Activated CD4-positive, alpha-beta T cell treated with anti-CD3 and anti-CD28 coated beads, Interleukin-2, amount 10 ng/mL, durations not matched to agents 7 days and 5 days (primary cell): ENCODE measurements at regions not wholly inside any gene's neighbourhood (a gene's known extent, or its start where the extent isn't known, plus 50 kb on each side); places are given as distances from the start of the nearest gene placed in this dataset.

ENCODE experiments used
- CTCF ChIA-PET: fragments of 350-600 bp; sonication (Branson Sonifier 250); formaldehyde crosslinking; loops from one replicate; lab custom pipeline; 2021; ENCODE audit warnings: antibody characterized with exemption; lab: Charles Lee
- POLR2A ChIA-PET: fragments of 350-600 bp; sonication (Branson Sonifier 250); formaldehyde crosslinking; loops from one replicate; lab custom pipeline; 2021; ENCODE audit warnings: antibody characterized with exemption; lab: Charles Lee
- DNase-seq: peaks from one replicate; pipeline ENCODE4 v3.0.0-alpha.2; 2020
- H3K27ac Mint-ChIP-seq: one replicate; pipeline ENCODE4 v1.8.0; 2021; ENCODE audit warnings: mild to moderate bottlenecking, moderate library complexity, mixed read lengths
- H3K27me3 Mint-ChIP-seq: one replicate; pipeline ENCODE4 v1.8.0; 2021; ENCODE audit warnings: mixed read lengths
- H3K36me3 Mint-ChIP-seq: one replicate; pipeline ENCODE4 v1.8.0; 2021; ENCODE audit warnings: low read depth, mixed read lengths
- H3K4me1 Mint-ChIP-seq: one replicate; pipeline ENCODE4 v1.8.0; 2021; ENCODE audit warnings: mixed read lengths
- H3K4me3 Mint-ChIP-seq: one replicate; pipeline ENCODE4 v1.8.0; 2021; ENCODE audit warnings: mild to moderate bottlenecking, moderate library complexity, mixed read lengths
- H3K9me3 Mint-ChIP-seq: one replicate; pipeline ENCODE4 v1.8.0; 2021; ENCODE audit warnings: mixed read lengths

DNA sequence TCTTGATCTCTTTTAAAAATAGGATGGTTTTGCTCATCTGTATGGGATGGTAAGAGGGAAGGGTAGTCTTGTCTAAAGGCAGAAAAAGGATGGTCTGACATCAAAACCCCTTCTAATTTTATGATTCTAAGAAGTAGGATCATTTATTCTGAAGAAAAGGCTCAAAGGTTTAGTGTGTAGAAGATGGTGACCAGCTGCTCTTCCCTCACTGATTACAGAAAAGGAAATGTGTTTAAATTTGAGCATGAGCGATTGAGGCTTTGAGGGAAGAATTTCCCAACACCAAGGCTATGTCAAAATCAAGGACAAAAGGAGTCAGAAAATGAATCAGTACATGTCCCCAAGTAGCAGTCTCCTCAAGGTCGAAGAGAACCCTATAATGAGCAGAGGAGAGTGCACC lies 909.8 kb downstream of the EFNB2 start:
- no peaks in the 10 kb centered on the region for H3K4me1 Mint-ChIP-seq
- no peak overlapping the region for H3K27ac Mint-ChIP-seq
- H3K4me3 Mint-ChIP-seq = no peak overlapping the region
- no peaks in the 10 kb centered on the region for H3K9me3 Mint-ChIP-seq
- POLR2A ChIA-PET = no interaction called here
- H3K27me3 Mint-ChIP-seq = no peaks in the 10 kb centered on the region
- CTCF ChIA-PET = no interaction called here
- H3K36me3 Mint-ChIP-seq = no peaks in the 10 kb centered on the region
- no peak for DNase-seq

DNA sequence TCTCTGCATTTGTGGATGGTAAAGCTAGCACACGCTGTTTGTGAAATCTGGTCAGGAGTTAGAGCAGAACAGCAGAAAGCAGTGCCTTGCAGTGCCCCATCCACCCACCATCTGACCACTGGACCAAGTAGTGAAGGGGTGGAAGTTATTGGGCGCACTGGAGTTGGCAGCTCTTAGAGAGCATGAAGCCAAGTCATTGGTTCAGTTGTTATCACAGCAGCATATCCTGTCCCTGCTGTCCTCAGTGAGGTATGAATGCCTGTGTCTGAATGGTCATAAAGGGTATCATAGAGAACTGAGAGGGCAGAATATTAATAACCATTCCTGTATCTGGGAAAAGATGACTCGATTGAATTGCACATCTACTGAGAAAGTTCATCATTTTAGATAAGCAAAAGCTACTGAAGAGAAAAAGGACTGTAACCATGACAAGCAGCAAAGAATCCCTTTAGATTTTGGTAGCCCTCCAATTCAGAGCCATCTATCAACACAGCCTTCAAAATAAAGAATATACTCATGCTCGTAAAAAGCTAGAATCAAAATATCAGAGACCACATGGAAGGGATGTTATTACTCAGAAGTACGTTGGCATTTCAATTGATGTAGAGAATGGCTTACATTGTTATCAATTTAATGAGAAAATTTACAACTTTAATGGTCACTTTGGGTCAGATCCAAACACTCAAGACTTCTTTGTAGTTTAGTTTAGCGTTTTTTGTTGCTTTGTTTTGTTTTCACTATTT lies 919.0 kb downstream of the EFNB2 start:
- no peak overlapping the region for H3K27ac Mint-ChIP-seq
- CTCF ChIA-PET = no interaction called here
- H3K9me3 Mint-ChIP-seq = no peaks in the 10 kb centered on the region
- H3K36me3 Mint-ChIP-seq = no peaks in the 10 kb centered on the region
- no peaks in the 10 kb centered on the region for H3K27me3 Mint-ChIP-seq
- POLR2A ChIA-PET = no interaction called here
- no peak overlapping the region for H3K4me3 Mint-ChIP-seq
- DNase-seq = no peak
- H3K4me1 Mint-ChIP-seq = no peaks in the 10 kb centered on the region

DNA sequence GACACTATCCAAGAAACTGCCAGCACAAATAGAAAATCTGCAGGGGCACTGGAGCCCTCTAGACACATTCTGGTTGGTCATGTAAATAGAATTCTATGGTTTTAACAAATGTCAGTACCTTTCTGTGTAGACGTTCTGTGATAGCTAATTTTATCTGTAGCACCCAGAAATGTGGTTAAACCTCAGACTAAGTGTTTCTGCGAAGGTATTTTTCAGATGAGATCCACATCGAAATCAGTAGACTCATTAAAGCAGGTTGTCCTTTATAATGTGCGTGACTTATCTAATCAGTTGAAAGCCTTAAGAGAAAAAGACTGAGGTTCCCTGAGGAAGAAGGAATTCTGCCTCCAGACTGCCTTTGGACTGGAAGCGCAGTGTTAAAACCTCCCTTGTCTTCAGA lies 922.9 kb downstream of the EFNB2 start:
- no peaks in the 10 kb centered on the region for H3K4me1 Mint-ChIP-seq
- no peaks in the 10 kb centered on the region for H3K36me3 Mint-ChIP-seq
- H3K27me3 Mint-ChIP-seq = no peaks in the 10 kb centered on the region
- H3K4me3 Mint-ChIP-seq = no peak overlapping the region
- no peak overlapping the region for H3K27ac Mint-ChIP-seq
- DNase-seq = no peak
- ChIA-PET POLR2A (no interaction called here), CTCF (no interaction called here)
- no peaks in the 10 kb centered on the region for H3K9me3 Mint-ChIP-seq

DNA sequence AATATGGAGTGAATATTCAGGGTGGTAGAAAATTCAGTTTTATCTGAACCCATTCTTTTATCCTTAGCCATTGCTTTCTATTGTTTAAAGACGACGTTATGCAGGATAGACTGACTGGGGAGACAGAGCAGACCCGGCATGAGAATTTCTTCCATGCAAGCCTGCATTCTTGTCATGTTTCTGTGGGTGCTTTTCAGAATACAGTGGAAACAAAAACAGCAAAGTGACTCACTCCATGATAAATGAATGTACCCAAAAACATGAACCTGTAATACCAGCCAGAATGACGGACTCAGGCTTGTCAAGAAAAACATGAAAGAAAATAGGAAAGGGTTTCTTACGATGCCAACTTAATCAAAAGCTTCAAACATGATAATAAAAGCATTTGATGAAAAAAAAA lies 924.0 kb downstream of the EFNB2 start:
- H3K27ac Mint-ChIP-seq = no peak overlapping the region
- no peak for DNase-seq
- H3K4me3 Mint-ChIP-seq = no peak overlapping the region
- no peaks in the 10 kb centered on the region for H3K9me3 Mint-ChIP-seq
- H3K4me1 Mint-ChIP-seq = no peaks in the 10 kb centered on the region
- no peaks in the 10 kb centered on the region for H3K27me3 Mint-ChIP-seq
- ChIA-PET POLR2A (no interaction called here), CTCF (interaction anchor here (0.5 kb wide), 1 partner anchor 1306 kb away, joined by 3 read pairs; no protein-coding TSS in a partner anchor)
- no peaks in the 10 kb centered on the region for H3K36me3 Mint-ChIP-seq

DNA sequence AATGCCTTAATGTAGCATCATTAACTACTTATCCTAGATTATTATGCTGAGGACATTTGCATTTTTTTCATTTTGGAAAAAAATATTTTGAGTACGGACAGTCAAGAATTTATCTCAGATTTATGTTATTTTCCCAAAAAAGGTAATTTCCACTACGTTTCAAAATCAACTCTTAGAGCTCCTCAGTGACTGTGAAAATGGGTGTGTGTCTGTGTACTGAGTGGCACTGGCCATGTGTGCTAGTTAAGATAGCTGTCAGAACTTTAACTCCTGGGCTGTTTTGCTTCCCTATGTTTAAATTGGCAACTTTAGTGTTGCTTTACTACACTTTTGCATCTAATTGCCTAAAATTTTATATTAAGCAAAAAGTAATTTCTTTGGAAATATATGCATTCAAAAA lies 927.4 kb downstream of the EFNB2 start:
- no peaks in the 10 kb centered on the region for H3K27me3 Mint-ChIP-seq
- no peak overlapping the region for H3K4me3 Mint-ChIP-seq
- no peaks in the 10 kb centered on the region for H3K9me3 Mint-ChIP-seq
- no peaks in the 10 kb centered on the region for H3K4me1 Mint-ChIP-seq
- H3K36me3 Mint-ChIP-seq = no peaks in the 10 kb centered on the region
- H3K27ac Mint-ChIP-seq = no peak overlapping the region
- POLR2A ChIA-PET = no interaction called here
- CTCF ChIA-PET = no interaction called here
- DNase-seq = no peak

DNA sequence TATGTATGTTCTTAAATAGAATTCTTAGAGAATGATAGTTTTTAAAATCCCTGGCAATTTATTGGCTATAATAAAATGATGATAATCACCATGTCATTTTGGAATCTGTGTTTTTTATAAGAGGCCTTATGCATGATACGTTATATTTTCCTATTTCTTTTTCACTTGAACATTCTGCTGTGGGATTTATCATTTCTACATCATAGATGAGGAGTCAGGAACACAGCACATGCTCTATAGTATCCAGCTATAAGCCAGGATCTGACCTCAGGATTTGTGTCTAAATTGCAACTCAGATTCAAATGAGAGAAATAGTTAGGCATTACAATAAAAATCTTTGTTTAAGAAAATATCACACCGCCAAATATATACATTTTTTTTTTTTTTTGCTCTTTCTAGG lies 928.0 kb downstream of the EFNB2 start:
- H3K36me3 Mint-ChIP-seq = no peaks in the 10 kb centered on the region
- POLR2A ChIA-PET = no interaction called here
- no peaks in the 10 kb centered on the region for H3K4me1 Mint-ChIP-seq
- no peaks in the 10 kb centered on the region for H3K27me3 Mint-ChIP-seq
- H3K9me3 Mint-ChIP-seq = no peaks in the 10 kb centered on the region
- no peak overlapping the region for H3K4me3 Mint-ChIP-seq
- DNase-seq = no peak
- CTCF ChIA-PET = no interaction called here
- no peak overlapping the region for H3K27ac Mint-ChIP-seq

DNA sequence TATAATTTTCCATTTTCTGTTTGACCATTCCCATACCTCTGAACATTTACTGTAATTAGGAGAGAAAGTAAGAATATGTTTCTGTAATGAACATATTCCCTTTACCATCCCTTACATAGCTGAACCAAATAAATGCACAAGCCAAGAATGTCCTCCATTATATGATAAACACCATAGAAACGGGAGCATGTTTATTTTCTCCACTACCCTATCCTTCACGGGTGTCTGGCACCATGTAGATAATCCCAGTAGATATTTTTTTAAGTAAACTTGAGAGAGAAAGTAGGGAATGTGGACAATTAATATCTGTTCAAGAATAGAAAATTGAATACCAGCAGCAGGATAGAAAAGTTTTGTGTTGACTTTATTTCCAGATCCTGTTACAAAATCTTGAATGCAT lies 928.4 kb downstream of the EFNB2 start:
- no peak for DNase-seq
- ChIA-PET CTCF (no interaction called here), POLR2A (no interaction called here)
- Mint-ChIP-seq H3K4me3 (no peak overlapping the region), H3K4me1 (no peaks in the 10 kb centered on the region), H3K36me3 (no peaks in the 10 kb centered on the region), H3K27me3 (no peaks in the 10 kb centered on the region), H3K9me3 (no peaks in the 10 kb centered on the region), H3K27ac (no peak overlapping the region)

DNA sequence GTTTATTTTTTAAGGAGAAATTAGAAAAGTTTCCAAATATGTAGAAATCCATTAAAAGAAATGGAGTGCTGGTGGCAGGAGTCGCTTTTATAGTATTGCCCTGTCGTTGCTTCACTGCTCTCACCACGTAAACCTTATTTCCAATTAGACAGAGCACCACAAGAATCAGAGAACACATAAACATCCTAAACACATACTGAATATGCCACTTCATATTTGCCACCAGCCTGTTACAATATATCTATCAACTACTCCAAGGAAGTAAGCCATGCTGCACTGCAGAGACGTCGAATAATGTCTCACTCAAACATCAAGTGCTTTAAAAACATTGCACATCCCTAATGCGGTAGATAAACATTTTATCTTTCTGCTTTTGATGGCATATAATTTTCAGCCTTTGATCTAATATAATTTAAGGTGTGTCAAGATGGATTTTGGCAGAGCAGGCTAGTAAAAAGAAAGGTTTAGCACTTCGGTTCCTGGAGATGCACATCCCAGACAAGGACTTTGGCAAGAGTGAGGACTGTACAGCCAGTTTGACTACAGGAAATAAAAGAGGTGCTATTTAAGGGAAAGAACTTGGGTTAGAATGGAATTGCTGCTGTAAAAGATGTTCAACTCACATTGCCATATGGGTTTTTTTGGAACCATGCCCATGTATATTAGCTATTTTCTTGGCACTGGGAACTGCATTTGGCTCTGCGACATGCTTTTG lies 932.3 kb downstream of the EFNB2 start:
- CTCF ChIA-PET = no interaction called here
- H3K4me3 Mint-ChIP-seq = no peak overlapping the region
- POLR2A ChIA-PET = no interaction called here
- no peaks in the 10 kb centered on the region for H3K36me3 Mint-ChIP-seq
- H3K9me3 Mint-ChIP-seq = no peaks in the 10 kb centered on the region
- H3K27me3 Mint-ChIP-seq = no peaks in the 10 kb centered on the region
- H3K27ac Mint-ChIP-seq = no peak overlapping the region
- no peak for DNase-seq
- no peaks in the 10 kb centered on the region for H3K4me1 Mint-ChIP-seq

DNA sequence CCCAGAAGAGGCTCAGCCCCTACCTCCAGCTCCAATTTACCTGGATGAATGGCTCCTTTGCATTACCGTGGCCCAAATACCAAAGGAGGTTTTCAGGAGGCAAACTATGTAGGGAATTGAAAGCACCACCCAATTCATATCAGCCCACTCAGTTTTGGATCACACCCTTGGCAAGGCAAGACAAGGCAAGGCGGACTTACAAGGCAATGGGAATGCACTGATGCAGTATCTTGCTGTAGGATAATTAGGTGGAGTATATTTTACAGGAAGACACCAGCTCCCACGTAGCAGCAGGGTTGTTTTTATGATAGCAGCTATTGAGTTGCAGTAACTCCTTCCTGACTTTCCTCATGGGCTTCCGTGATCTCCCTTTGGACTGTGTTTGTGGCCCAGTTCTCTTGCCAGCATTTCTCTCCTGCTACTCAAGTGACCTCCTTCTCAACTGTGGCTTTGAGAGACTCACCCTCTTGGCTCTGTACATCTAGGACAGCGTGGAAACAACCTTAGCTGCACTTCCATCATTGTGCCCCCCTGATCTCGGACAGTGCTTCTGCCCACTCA lies 935.9 kb downstream of the EFNB2 start:
- H3K36me3 Mint-ChIP-seq = no peaks in the 10 kb centered on the region
- H3K9me3 Mint-ChIP-seq = no peaks in the 10 kb centered on the region
- H3K4me3 Mint-ChIP-seq = no peak overlapping the region
- CTCF ChIA-PET = no interaction called here
- no peak for DNase-seq
- H3K4me1 Mint-ChIP-seq = no peaks in the 10 kb centered on the region
- no peak overlapping the region for H3K27ac Mint-ChIP-seq
- no peaks in the 10 kb centered on the region for H3K27me3 Mint-ChIP-seq
- POLR2A ChIA-PET = no interaction called here

DNA sequence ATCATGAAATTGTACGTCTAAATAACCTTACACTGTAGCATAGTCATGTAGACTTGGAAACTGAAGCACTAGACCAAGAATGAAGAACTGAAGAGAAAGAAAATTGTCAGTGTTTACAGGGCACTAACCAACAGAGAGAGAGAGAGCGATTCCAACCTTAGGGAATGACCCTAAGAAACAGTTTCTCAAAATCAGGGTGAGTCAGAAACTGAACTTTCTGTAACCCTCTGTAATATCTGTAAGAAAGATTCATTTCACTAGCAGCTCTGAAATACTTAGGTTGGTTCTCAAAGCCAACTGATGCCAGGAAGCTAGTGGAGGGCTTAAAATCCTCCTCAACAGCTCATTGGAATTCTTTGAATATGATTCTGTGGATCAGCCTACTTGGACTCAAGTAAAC lies 936.9 kb downstream of the EFNB2 start:
- ChIA-PET POLR2A (no interaction called here), CTCF (no interaction called here)
- no peak for DNase-seq
- no peak overlapping the region for H3K27ac Mint-ChIP-seq
- no peak overlapping the region for H3K4me3 Mint-ChIP-seq
- H3K27me3 Mint-ChIP-seq = no peaks in the 10 kb centered on the region
- no peaks in the 10 kb centered on the region for H3K9me3 Mint-ChIP-seq
- no peaks in the 10 kb centered on the region for H3K36me3 Mint-ChIP-seq
- H3K4me1 Mint-ChIP-seq = no peaks in the 10 kb centered on the region

DNA sequence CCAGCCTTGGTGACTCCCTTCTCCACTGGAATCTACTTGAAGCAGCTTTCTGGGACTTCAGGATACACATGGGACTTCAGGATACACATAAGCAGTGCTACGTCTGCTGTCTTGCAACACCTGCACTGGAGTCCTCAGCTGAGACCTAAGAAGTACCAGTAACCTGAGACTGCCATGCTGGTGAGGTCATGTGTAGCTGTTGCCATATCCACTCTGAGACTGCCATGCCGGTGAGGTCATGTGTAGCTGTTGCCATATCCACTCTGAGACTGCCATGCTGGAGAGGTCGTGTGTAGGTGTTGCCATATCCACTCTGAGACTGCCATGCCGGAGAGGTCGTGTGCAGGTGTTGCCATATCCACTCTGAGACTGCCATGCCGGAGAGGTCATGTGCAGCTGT lies 937.9 kb downstream of the EFNB2 start:
- Mint-ChIP-seq H3K9me3 (no peaks in the 10 kb centered on the region), H3K27ac (no peak overlapping the region), H3K4me3 (no peak overlapping the region), H3K27me3 (no peaks in the 10 kb centered on the region), H3K36me3 (no peaks in the 10 kb centered on the region), H3K4me1 (no peaks in the 10 kb centered on the region)
- POLR2A ChIA-PET = no interaction called here
- DNase-seq = no peak
- CTCF ChIA-PET = no interaction called here

DNA sequence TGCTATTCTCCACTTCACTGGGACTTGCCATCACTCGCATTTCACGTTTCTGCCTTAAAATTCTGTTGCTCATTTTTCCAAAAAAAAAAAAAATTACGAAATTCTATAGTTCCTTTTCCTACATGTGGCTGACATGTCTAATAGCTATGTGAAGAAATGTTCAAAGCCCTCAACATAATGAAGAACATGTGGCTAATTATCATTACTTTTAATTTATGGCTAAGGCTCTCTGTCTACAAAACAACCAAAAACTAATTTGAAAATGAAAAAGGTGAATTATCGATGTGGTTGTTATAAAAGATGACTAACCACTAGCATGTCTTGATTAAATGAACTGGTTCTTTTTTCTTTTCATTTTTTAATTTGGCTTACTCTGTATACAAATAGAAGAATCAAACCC lies 940.0 kb downstream of the EFNB2 start:
- no peaks in the 10 kb centered on the region for H3K4me1 Mint-ChIP-seq
- H3K4me3 Mint-ChIP-seq = no peak overlapping the region
- H3K36me3 Mint-ChIP-seq = no peaks in the 10 kb centered on the region
- no peak for DNase-seq
- POLR2A ChIA-PET = no interaction called here
- no peaks in the 10 kb centered on the region for H3K27me3 Mint-ChIP-seq
- H3K9me3 Mint-ChIP-seq = no peaks in the 10 kb centered on the region
- H3K27ac Mint-ChIP-seq = no peak overlapping the region
- CTCF ChIA-PET = no interaction called here

DNA sequence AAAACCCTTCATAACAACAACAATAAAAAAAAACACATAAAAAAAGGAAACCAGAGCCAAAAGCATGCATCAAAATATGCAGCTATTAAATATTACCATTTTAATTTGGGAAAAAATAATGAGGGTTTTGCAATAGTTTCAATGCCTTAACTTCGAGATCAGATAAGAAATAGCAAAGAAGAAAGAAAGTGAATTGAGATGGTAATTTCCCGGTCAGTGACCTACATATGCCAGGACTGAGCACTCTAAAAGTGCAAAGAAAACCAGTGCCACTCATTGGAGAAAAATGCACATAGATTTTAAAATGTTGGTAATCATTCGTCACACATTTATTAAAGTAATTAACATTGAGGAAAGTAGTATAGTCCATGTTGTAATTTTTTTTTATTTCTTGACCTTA lies 944.2 kb downstream of the EFNB2 start:
- DNase-seq = no peak
- Mint-ChIP-seq H3K9me3 (no peaks in the 10 kb centered on the region), H3K4me1 (no peaks in the 10 kb centered on the region), H3K27me3 (no peaks in the 10 kb centered on the region), H3K27ac (no peak overlapping the region), H3K36me3 (no peaks in the 10 kb centered on the region), H3K4me3 (no peak overlapping the region)
- ChIA-PET CTCF (no interaction called here), POLR2A (no interaction called here)
